Activated CD4-positive, alpha-beta T cell treated with anti-CD3 and anti-CD28 coated beads, Interleukin-2, amount 10 ng/mL, durations not matched to agents 7 days and 5 days (primary cell): ENCODE measurements at regions not wholly inside any gene's neighbourhood (a gene's known extent, or its start where the extent isn't known, plus 50 kb on each side); places are given as distances from the start of the nearest gene placed in this dataset.

Experiments used
- CTCF ChIA-PET: fragments of 350-600 bp; sonication (Branson Sonifier 250); formaldehyde crosslinking; loops from one replicate; lab custom pipeline; 2021; ENCODE audit warnings: antibody characterized with exemption; lab: Charles Lee
- POLR2A ChIA-PET: fragments of 350-600 bp; sonication (Branson Sonifier 250); formaldehyde crosslinking; loops from one replicate; lab custom pipeline; 2021; ENCODE audit warnings: antibody characterized with exemption; lab: Charles Lee
- DNase-seq: peaks from one replicate; pipeline ENCODE4 v3.0.0-alpha.2; 2020
- H3K27ac Mint-ChIP-seq: one replicate; pipeline ENCODE4 v1.8.0; 2021; ENCODE audit warnings: mild to moderate bottlenecking, moderate library complexity, mixed read lengths
- H3K27me3 Mint-ChIP-seq: one replicate; pipeline ENCODE4 v1.8.0; 2021; ENCODE audit warnings: mixed read lengths
- H3K36me3 Mint-ChIP-seq: one replicate; pipeline ENCODE4 v1.8.0; 2021; ENCODE audit warnings: low read depth, mixed read lengths
- H3K4me1 Mint-ChIP-seq: one replicate; pipeline ENCODE4 v1.8.0; 2021; ENCODE audit warnings: mixed read lengths
- H3K4me3 Mint-ChIP-seq: one replicate; pipeline ENCODE4 v1.8.0; 2021; ENCODE audit warnings: mild to moderate bottlenecking, moderate library complexity, mixed read lengths
- H3K9me3 Mint-ChIP-seq: one replicate; pipeline ENCODE4 v1.8.0; 2021; ENCODE audit warnings: mixed read lengths

DNA sequence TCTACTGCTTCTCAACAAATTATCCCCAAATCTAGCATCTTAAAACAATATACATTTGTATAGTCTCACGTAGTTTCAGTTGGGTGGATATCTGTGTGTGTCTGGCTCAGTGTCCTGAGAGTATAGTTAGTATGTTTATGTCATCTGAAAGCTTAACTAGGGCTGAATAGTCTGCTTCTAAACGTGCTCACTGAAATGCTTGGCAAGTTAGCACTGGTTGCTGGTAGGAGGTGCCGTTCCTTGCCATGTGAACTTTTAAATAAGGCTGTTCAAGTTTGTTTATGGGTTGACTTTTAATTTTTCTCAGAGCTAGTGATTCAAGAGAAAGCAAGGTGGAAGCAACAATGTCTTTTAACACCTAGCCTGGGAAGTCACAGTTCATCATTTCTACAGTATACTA, 1673.6 kb downstream of the PCDH7 start:
- H3K27me3 Mint-ChIP-seq: no peaks in the 10 kb centered on the region
- H3K36me3 Mint-ChIP-seq: no peaks in the 10 kb centered on the region
- ChIA-PET CTCF (no interaction called here), POLR2A (no interaction called here)
- no peak overlapping the region for H3K27ac Mint-ChIP-seq
- H3K4me1 Mint-ChIP-seq: no peaks in the 10 kb centered on the region
- no peak for DNase-seq
- H3K9me3 Mint-ChIP-seq: peaks cover 5% of the 10 kb centered on the region
- no peak overlapping the region for H3K4me3 Mint-ChIP-seq

- H3K4me1 Mint-ChIP-seq: no peaks in the 10 kb centered on the region
- CTCF ChIA-PET: no interaction called here
- POLR2A ChIA-PET: no interaction called here
- DNase-seq: no peak
- no peaks in the 10 kb centered on the region for H3K36me3 Mint-ChIP-seq
- no peak overlapping the region for H3K27ac Mint-ChIP-seq
- H3K9me3 Mint-ChIP-seq: peaks cover 5% of the 10 kb centered on the region
- no peaks in the 10 kb centered on the region for H3K27me3 Mint-ChIP-seq
- no peak overlapping the region for H3K4me3 Mint-ChIP-seq
Measured at GRCh38 chr4:32394255-32394654, 1674.1 kb downstream of the PCDH7 start.

DNA sequence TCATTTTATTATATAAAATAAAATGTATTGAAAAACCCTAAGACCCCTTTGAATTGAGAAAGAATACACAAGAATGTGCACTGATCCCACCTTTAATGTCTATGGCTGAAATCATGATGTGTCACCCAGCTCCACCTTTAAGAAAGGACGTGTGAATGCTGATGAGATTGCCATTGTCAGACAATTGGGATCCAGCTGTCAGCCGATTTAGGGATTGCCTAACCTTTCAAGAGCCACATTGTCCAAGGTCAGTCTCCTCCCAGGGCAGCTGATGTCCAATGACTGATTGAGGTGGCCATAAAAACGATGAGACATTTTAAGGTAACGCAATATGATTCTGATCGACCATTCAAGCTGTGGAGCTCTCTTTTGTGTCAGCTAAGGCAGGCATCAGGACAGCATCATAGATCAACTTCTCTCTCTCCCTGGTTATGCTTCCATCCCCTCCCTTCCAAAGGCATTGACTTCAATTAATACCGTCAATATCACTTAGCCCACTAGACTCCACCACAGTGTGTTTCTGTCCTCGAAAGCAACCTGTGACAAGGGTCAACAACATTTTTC, 1676.4 kb downstream of the PCDH7 start:
- Mint-ChIP-seq H3K4me3 (no peak overlapping the region), H3K9me3 (peaks cover 3% of the 10 kb centered on the region), H3K36me3 (no peaks in the 10 kb centered on the region), H3K27ac (no peak overlapping the region), H3K27me3 (no peaks in the 10 kb centered on the region), H3K4me1 (no peaks in the 10 kb centered on the region)
- POLR2A ChIA-PET: no interaction called here
- CTCF ChIA-PET: no interaction called here
- DNase-seq: no peak

DNA sequence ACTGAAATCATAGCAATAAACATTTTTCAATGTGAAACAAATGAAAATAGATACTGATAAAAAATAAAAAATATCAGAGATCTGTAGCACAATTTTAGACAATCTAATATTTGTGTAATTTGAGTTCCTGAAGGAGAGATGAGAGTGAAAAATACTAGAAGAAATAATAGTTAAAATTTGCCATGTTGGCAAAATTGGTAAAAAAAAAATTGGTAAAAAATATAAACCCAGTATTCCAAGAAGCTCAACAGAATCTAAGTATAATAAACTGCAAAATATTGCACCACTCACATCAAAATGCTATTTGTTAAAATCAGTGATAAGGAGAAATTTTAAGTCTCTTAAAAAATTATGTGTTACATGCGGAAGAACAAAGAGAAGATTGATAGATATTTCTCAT, 1680.7 kb downstream of the PCDH7 start:
- H3K9me3 Mint-ChIP-seq: peaks cover 2% of the 10 kb centered on the region
- H3K27ac Mint-ChIP-seq: no peak overlapping the region
- no peak for DNase-seq
- ChIA-PET POLR2A (no interaction called here), CTCF (no interaction called here)
- no peaks in the 10 kb centered on the region for H3K36me3 Mint-ChIP-seq
- H3K4me1 Mint-ChIP-seq: no peaks in the 10 kb centered on the region
- H3K27me3 Mint-ChIP-seq: no peaks in the 10 kb centered on the region
- no peak overlapping the region for H3K4me3 Mint-ChIP-seq

DNA sequence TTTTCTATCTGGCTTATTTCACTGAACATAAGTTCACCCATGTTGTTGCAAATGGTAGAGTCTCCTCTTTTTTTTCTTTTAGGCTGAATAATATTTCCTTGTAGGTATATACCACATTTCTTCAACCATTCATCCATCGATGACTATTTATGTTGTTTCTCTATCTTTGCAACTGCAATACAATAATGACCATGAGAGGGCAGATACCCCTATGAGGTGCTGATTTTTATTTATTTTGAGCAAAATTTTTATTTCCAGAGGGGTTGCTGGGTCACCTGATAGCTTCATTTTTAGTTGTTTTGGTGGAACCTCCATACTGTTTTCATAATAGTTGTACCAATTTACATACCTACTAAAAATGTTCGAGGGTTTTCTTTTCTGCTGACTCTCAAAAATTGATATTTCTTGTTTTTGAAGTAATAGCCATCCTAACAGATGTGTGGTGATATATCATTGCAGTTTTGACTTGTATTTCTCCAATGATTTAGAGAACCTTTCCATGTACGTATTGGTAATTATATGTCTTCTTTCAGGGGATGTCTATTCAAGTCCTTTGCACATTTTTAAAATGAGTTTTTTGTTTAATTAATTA, 1697.0 kb downstream of the PCDH7 start:
- ChIA-PET CTCF (no interaction called here), POLR2A (no interaction called here)
- H3K36me3 Mint-ChIP-seq: no peaks in the 10 kb centered on the region
- no peak for DNase-seq
- no peak overlapping the region for H3K27ac Mint-ChIP-seq
- peaks cover 13% of the 10 kb centered on the region for H3K9me3 Mint-ChIP-seq
- no peaks in the 10 kb centered on the region for H3K27me3 Mint-ChIP-seq
- H3K4me1 Mint-ChIP-seq: no peaks in the 10 kb centered on the region
- no peak overlapping the region for H3K4me3 Mint-ChIP-seq

DNA sequence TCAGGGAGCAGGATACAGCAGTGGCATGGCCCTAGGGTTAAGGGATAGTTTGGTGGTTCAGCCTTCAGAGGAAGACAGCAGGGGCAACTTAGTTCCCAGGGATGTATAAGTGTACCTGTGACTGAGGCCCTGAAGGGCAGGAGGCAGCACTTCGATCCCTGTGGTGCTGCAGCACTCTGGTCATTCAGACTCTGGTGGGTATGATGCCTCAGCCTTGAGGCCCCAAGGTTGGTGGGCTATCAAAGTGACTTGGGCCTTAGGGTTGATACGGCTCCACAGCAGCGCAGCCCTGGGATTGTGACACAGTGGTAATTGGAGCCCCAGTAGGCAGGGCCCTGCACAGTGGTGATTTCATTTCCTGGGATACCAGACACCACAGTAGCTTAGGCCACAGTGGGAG, 1703.1 kb downstream of the PCDH7 start:
- H3K27ac Mint-ChIP-seq: no peak overlapping the region

DNA sequence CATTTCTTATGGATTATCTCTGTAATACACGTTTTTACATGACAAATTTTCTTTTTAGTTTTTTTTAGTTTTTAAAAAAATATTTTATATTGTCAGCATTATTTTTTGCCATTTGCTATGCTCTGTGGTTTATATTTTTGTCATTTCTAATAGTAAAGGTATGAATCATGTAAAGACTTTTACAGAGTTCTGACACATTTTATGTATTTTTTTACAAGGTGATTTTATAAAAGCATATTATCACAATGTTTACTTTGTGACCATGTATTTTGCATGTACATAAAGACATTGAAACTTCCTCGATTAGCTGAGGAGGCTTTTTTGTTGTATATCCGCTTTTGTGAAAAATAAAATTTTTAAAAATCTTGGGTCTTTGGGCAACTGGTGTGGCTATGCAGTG, 1705.1 kb downstream of the PCDH7 start:
- H3K27me3 Mint-ChIP-seq: no peaks in the 10 kb centered on the region
- H3K27ac Mint-ChIP-seq: no peak overlapping the region
- no peaks in the 10 kb centered on the region for H3K36me3 Mint-ChIP-seq
- no peak overlapping the region for H3K4me3 Mint-ChIP-seq
- DNase-seq: no peak
- no peaks in the 10 kb centered on the region for H3K4me1 Mint-ChIP-seq
- POLR2A ChIA-PET: no interaction called here
- CTCF ChIA-PET: no interaction called here
- H3K9me3 Mint-ChIP-seq: peaks cover 22% of the 10 kb centered on the region

More for the DNA sequence above, 1703.1 kb downstream of the PCDH7 start:
- no peak overlapping the region for H3K4me3 Mint-ChIP-seq
- ChIA-PET POLR2A (no interaction called here), CTCF (no interaction called here)
- H3K4me1 Mint-ChIP-seq: no peaks in the 10 kb centered on the region
- DNase-seq: no peak
- H3K36me3 Mint-ChIP-seq: no peaks in the 10 kb centered on the region
- H3K9me3 Mint-ChIP-seq: peaks cover 22% of the 10 kb centered on the region
- no peaks in the 10 kb centered on the region for H3K27me3 Mint-ChIP-seq

DNA sequence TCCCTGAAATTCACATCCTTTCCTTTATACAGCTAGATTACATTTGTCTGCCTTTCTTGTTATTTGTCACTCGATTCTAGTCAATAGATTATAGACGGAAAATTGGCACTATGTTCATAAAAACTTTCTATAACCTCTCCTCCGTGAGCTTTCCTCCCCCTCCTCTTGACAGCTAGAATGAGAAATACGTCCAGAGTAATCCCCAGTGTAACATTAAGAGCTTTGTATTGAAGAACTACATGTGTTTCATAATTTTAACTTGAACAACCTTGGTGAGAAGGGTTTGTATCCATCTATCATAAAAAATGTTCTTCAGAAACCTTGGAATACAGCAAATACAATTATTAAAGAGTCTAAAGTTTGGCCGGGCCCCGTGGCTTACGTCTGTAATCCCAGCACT, 1707.4 kb downstream of the PCDH7 start:
- no peaks in the 10 kb centered on the region for H3K4me1 Mint-ChIP-seq
- no peak overlapping the region for H3K4me3 Mint-ChIP-seq
- DNase-seq: no peak
- CTCF ChIA-PET: no interaction called here
- no peak overlapping the region for H3K27ac Mint-ChIP-seq
- H3K36me3 Mint-ChIP-seq: no peaks in the 10 kb centered on the region
- H3K27me3 Mint-ChIP-seq: no peaks in the 10 kb centered on the region
- POLR2A ChIA-PET: no interaction called here
- peaks cover 21% of the 10 kb centered on the region for H3K9me3 Mint-ChIP-seq

DNA sequence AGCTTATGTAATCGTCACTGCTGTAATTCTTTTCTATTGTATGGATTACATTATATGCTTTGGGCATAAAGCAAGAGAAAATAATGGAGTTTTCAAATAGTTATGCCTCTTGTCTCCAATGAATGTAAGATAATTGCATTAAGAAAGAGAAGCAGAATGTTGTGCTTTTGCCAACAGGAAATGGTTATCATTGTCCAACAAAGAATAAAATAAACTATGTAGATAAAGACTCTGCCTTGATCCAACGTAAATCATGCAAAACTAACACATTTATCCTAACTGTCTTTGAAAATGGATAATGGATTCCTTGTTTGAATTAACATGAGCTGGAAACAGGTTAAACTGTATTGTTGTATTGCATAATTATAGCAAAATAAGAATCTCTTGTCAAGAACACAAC, 1709.0 kb downstream of the PCDH7 start:
- no peak overlapping the region for H3K27ac Mint-ChIP-seq

DNA sequence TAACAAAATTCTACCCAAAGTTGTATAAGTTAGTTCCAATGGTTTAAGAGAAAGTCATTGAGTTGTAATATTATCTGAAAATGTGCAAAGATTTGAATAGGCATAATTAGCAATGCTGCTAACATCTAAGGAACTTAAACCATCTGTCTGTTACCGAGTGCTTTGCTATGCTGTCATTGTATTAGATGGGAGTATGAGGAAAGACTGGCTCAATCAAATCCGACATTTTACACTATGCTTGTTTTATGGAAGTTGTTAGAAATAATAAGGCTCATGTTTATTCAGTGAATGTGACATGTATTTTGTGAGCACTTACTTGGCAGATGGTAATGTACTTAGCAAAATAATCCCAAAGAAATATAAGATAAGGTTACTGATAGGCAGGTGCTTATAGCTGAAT, 1715.1 kb downstream of the PCDH7 start:
- no peak for DNase-seq
- no peaks in the 10 kb centered on the region for H3K27me3 Mint-ChIP-seq
- H3K9me3 Mint-ChIP-seq: peaks cover 4% of the 10 kb centered on the region
- POLR2A ChIA-PET: no interaction called here
- no peaks in the 10 kb centered on the region for H3K36me3 Mint-ChIP-seq
- no peak overlapping the region for H3K4me3 Mint-ChIP-seq
- H3K4me1 Mint-ChIP-seq: no peaks in the 10 kb centered on the region
- CTCF ChIA-PET: no interaction called here
- no peak overlapping the region for H3K27ac Mint-ChIP-seq

More for the DNA sequence above, 1709.0 kb downstream of the PCDH7 start:
- Mint-ChIP-seq H3K27me3 (no peaks in the 10 kb centered on the region), H3K36me3 (no peaks in the 10 kb centered on the region), H3K9me3 (peaks cover 17% of the 10 kb centered on the region), H3K4me3 (no peak overlapping the region), H3K4me1 (no peaks in the 10 kb centered on the region)
- ChIA-PET CTCF (no interaction called here), POLR2A (no interaction called here)
- DNase-seq: no peak

DNA sequence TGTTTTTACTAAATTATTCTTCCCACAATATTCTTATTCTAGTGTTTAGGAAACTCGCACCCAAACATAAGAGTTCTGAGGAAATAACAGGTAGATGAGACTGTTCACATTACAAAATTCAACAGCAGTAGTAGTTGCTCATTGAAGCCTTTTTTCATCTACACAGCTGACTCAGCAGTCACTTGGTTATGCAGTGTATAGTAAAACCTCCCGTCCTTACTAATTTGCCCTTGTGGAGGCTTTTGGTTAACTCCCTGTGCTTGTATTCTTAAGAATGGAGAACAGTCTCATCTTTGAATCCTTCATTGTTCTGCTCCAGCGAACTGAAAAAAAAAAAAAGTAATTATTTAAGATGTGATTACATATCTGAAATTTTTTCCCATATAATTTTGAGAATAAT, 1716.6 kb downstream of the PCDH7 start:
- no peak for DNase-seq
- ChIA-PET CTCF (no interaction called here), POLR2A (no interaction called here)
- Mint-ChIP-seq H3K9me3 (peaks cover 2% of the 10 kb centered on the region), H3K27me3 (no peaks in the 10 kb centered on the region), H3K36me3 (no peaks in the 10 kb centered on the region), H3K4me1 (no peaks in the 10 kb centered on the region), H3K27ac (no peak overlapping the region), H3K4me3 (no peak overlapping the region)

- Mint-ChIP-seq H3K4me3 (no peak overlapping the region), H3K4me1 (no peaks in the 10 kb centered on the region), H3K36me3 (no peaks in the 10 kb centered on the region), H3K27me3 (no peaks in the 10 kb centered on the region), H3K27ac (no peak overlapping the region), H3K9me3 (peaks cover 7% of the 10 kb centered on the region)
- DNase-seq: no peak
- POLR2A ChIA-PET: no interaction called here
- CTCF ChIA-PET: no interaction called here
Measured at GRCh38 chr4:32440391-32440790, 1720.2 kb downstream of the PCDH7 start.

GRCh38 chr4:32454482-32454881, 1734.3 kb downstream of the PCDH7 start:
- Mint-ChIP-seq H3K4me3 (no peak overlapping the region), H3K27me3 (no peaks in the 10 kb centered on the region), H3K27ac (no peak overlapping the region), H3K9me3 (peaks cover 10% of the 10 kb centered on the region), H3K36me3 (no peaks in the 10 kb centered on the region), H3K4me1 (no peaks in the 10 kb centered on the region)
- DNase-seq: no peak
- ChIA-PET CTCF (no interaction called here), POLR2A (no interaction called here)

DNA sequence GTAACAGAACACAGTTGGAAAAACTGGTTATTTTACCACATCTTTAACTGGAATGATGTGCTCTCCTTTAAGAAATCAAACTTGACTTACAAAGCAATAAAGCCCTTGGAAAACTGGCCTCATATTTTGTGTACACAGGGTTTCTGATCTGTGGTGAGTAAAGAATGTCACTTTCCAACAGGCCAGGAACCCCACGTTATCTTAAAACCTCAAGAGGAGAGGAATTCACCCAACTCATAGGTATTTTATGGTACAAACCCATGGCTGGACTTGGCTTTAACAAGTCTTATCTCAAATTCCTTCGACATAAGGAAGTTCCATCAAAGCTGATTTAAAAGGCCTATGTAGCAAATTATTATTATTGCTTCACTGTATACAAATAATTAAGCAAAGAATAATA, 1735.1 kb downstream of the PCDH7 start:
- no peaks in the 10 kb centered on the region for H3K36me3 Mint-ChIP-seq
- POLR2A ChIA-PET: no interaction called here

More for the DNA sequence above, 1735.1 kb downstream of the PCDH7 start:
- peaks cover 8% of the 10 kb centered on the region for H3K9me3 Mint-ChIP-seq
- no peak for DNase-seq
- H3K4me1 Mint-ChIP-seq: no peaks in the 10 kb centered on the region
- H3K4me3 Mint-ChIP-seq: no peak overlapping the region
- CTCF ChIA-PET: no interaction called here
- no peak overlapping the region for H3K27ac Mint-ChIP-seq
- no peaks in the 10 kb centered on the region for H3K27me3 Mint-ChIP-seq
